GM18511 (cell line): ENCODE measurements at regions not wholly inside any gene's neighbourhood (a gene's known extent, or its start where the extent isn't known, plus 50 kb on each side); places are given as distances from the start of the nearest gene placed in this dataset.
"Not testable (repeated sequence)": the region's sequence is repeated elsewhere in the genome, so short reads cannot be mapped to it uniquely, and the experiment has no call there.

Source experiments
- ATAC-seq: cut with Tn5 transposase; IDR thresholded peaks from one replicate; pipeline ENCODE4 v1.9.1; 2021; ENCODE audit warnings: mild to moderate bottlenecking, moderate library complexity; ENCODE audit not compliant: unreplicated experiment

GRCh38 chr5:13354611-13355010 lies 589.9 kb downstream of the DNAH5 start:
- no peak for ATAC-seq

- ATAC-seq: no peak
These were observed 593.7 kb downstream of the DNAH5 start for GRCh38 chr5:13350767-13351166.

DNA sequence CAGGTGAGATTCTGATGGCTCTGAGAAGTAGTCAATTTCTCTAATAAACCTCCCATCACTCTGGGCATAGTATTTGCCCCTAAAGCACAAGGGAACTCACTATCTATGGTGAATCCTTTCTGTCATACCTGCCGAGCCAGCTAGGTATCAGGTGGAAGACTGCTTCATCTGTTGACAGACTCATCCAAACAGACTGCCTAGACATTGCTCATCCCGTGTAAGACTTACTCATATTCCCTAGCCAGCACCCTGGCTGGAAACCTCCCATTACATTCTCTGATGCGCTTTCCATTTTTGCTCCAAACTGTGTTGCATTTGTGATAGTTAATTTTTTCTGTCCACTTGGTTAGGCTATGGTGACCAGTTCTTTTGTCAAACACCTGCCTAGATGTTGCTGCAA lies 595.9 kb downstream of the DNAH5 start:
- no peak for ATAC-seq

- ATAC-seq: no peak
These were observed 598.1 kb downstream of the DNAH5 start for GRCh38 chr5:13346401-13346800.

DNA sequence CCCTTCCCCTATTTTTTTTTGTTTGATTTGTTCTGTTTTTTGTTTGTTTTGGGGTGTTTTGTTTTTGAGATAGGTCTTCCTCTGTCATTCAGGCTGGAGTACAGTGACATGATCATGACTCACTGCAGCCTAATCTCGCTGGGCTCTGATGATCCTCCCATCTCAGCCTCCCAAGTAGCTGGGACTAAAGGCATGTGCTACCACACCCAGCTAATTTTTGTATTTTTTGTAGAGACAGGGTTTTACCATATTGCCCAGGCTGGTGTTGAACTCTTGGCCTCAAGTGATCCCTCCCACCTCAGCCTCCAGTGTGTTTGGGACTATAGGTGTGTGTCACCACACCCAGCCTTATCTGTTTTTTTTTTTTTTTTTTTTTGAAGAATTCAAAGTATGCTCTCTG lies 605.4 kb downstream of the DNAH5 start:
- ATAC-seq: no peak

- ATAC-seq: not testable (repeated sequence)
These were observed 609.5 kb downstream of the DNAH5 start for GRCh38 chr5:13335026-13335425.

GRCh38 chr5:13331585-13331984 lies 612.9 kb downstream of the DNAH5 start:
- no peak for ATAC-seq

- ATAC-seq: no peak
These were observed 616.2 kb downstream of the DNAH5 start for GRCh38 chr5:13328316-13328715.

DNA sequence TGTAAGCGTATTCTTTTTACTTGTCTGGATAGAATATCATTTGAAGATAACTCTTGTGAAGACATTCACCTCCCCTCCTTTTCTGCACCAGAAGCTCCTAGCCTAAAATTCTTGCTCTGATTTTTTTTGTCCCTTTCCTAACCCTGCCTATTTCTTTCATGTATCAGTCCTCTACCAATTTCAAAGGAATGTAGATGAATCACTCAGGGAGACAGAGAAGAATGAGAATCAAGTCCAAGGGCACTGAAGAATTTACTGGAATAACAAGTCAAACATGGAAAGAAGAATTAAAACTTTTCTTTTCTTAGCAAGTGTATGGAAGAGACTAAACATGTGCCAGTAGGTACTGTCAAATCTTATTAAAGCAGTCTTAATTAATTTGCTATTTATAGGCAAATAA lies 618.7 kb downstream of the DNAH5 start:
- ATAC-seq: no peak

- no peak for ATAC-seq
These were observed 621.7 kb downstream of the DNAH5 start for GRCh38 chr5:13322769-13323168.

GRCh38 chr5:13317654-13318053 lies 626.8 kb downstream of the DNAH5 start:
- no peak for ATAC-seq

DNA sequence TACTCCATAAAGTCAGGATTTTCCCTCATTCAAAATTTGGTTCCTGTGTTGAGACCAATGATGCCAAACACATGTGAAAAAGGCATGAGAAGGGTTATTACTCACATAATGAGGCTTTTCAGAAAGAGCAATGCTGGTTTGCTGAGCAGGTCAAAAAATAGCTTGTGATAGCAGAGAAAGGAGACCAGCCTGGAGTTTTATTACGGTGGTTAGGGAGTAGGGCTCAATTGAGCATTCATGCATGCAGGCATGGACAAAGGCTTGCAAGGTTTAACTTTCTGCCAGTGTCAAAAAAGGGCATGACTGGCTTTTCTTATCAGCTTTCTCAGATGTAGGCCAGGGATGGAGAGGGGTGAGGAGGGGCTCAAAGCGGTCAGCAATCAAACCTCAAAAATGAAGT lies 628.3 kb downstream of the DNAH5 start:
- no peak for ATAC-seq

DNA sequence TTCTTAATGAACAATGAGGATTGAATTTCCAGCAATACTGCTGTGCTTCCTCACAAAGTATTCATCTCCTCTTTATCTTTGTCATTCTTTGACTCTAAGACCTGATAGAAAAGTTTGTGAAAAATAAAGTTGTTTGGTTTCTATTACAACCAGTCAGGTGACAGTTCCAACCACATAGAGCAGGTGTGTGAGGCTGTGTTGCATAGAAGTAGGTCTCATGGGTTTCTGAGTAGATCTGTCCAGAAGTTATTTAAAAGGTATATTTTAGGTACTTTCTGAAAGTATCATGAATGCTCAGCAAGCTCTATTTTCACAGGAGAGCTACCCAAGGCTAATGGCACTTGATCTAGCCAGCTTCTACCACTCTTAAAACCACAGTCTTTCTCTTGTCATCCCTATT lies 637.0 kb downstream of the DNAH5 start:
- ATAC-seq: no peak

DNA sequence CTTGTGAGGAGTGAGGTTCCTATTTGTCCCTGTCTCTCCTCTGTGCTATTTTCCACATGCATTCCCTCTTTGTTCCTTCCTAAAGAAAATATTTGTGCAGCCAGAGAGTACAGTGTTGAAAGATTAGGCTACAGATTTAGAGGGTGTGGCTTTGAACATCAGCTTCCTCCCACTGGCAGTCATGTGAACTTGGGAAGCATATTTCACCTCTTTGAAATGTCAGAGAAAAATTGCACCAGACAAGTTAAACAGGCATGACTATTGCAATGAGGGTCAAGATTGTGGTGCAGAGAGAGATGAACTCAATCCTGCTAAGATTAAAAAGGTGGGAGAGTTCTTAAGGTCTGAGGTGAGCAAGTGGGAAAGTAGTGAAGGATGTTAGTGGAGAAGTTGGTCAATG lies 641.0 kb downstream of the DNAH5 start:
- no peak for ATAC-seq

DNA sequence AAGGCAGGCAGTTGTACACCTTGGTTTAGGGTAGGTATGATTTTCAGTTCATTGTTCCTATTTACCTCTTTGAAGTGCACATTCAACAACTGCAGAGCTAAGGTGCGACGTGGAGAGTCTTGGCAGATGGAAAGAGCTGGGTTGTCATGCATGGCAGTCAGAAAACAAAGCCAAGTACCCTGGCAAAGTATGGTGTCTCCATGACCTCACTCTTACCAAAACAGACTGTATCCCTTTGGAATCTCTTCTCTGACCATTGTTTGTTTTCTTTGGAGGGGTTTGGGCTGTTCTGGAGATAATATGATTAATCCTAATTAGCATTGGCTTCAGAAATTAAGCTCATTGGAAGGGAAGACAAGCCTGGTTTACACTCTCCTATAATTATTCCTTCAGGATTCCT lies 665.7 kb downstream of the DNAH5 start:
- no peak for ATAC-seq

GRCh38 chr5:13278148-13278547 lies 666.3 kb downstream of the DNAH5 start:
- ATAC-seq: no peak

DNA sequence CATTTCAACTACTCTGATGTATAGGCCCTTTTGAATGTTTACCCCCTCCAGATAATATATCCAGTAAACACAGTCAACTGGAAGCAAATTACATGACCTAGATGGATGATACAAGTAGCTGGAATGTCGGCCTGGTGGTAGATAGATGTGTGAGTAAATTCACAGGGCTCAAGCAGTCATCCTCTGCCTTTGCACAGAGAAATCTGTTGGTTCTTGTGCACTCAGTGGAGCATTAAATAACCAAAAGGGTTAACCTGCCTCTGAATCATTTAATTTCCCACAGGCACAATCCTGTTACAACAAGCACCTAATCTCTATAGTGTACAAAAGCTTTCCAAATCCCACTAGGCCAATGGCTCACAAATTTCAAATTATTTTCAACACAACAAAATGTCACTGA lies 668.3 kb downstream of the DNAH5 start:
- no peak for ATAC-seq

DNA sequence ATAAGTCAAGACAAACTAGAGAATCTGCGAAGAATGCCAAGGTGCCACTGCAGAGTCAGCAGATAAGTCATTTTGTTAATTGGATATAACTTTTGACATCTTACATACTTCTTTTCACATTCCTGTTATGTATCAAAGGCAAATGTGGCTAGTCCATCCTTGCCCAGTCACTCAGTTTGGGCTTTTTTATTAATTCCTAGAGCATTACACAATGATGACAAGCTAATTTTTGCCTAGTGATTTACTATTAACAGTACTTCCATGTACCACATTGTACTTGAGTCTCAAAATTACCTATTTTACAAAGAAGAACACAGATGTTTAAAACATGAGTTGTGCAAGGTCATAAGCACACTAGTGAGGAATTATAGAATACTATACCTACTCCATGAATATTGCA lies 680.8 kb downstream of the DNAH5 start:
- no peak for ATAC-seq

DNA sequence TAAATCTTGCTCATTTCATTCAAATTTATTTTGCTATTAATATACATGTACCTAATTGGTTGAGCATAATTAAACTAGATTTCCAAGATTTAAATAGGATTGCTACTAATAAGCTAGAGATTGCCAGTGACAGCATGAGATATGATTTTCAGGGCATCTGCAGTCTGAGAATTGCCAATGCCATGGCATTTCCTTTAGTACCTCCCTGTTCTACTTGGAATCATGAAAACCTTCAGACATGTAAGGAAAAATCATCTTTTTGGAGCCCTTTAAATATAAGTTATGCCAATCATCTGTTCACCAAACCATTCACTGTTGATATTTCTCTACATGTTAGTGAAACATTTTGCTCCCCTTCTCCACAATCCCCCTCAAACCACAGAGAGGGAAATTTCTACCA lies 691.4 kb downstream of the DNAH5 start:
- ATAC-seq: no peak

DNA sequence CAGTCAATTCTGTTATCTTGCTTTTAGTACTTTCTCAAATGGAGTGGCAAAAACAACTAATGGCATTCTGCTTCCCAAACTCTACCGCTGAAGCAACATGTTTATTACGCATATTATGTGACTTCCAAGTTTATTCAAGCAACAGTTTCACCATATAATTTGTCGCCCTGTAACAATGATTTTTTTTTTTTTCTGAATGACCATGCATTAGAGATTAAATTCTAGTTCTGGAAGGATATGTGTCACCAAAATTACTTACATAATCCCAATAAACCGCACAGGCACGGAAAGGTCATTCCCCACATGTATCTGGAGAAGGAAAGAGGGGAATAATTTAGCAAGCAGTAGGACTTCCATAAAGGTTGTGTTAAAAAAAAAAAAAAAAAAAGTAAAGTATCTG lies 691.8 kb downstream of the DNAH5 start:
- no peak for ATAC-seq

DNA sequence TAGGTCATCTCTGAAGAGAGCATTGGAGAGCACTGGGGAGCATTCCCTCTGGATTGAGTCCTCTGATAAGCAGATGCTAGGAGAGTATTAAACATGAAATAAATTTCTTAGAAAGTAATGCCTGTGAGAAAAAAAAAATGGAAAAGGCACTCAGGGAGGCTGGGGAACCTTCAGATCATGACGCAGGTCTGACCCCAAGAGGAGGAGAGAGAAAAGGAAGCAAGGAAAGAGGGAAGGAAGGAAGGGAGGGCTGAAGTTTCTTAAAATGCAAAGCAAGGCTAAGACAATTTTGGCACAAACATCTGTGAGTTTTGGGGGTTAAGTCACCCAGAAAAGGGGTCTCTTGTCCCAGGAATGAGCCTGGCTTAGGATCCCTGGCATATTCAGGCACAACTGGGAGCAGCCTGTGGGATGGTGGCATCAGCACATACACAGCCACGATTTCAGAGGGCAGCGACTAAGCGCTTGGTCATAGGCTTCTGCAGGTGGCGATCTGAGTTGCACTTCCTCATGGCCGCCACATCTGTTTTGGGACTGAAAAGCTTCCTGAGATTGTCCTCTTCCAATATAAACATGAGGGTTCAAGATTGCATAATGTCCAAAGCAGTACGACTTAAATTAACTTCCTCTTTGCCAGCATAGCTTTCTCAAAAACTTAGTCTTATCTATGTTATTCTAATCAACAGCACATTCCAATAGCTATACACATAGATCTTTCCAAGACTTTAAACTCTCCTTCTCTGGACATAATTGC lies 692.7 kb downstream of the DNAH5 start:
- ATAC-seq: no peak

- no peak for ATAC-seq
These were observed 693.8 kb downstream of the DNAH5 start for GRCh38 chr5:13250464-13251291.
